NCI-H2029 (cell line): ENCODE measurements at regions not wholly inside any gene's neighbourhood (a gene's known extent, or its start where the extent isn't known, plus 50 kb on each side); places are given as distances from the start of the nearest gene placed in this dataset.

Source experiments
- DNase-seq: peaks from one replicate; lab custom pipeline; 2025; lab: John Stamatoyannopoulos, UW

GRCh38 chr5:3362606-3362910, 233.1 kb upstream of the IRX1 start:
- no peak for DNase-seq

GRCh38 chr5:3361811-3362605, 233.6 kb upstream of the IRX1 start:
- no peak for DNase-seq

- no peak for DNase-seq
These were observed 236.0 kb upstream of the IRX1 start for GRCh38 chr5:3359642-3360041.

GRCh38 chr5:3357291-3357690, 238.3 kb upstream of the IRX1 start:
- no peak for DNase-seq

- no peak for DNase-seq
These were observed 239.6 kb upstream of the IRX1 start for GRCh38 chr5:3356016-3356415.

GRCh38 chr5:3355126-3355525, 240.5 kb upstream of the IRX1 start:
- DNase-seq: no peak

- DNase-seq: no peak
These were observed 241.0 kb upstream of the IRX1 start for GRCh38 chr5:3354606-3355005.

- no peak for DNase-seq
These were observed 242.1 kb upstream of the IRX1 start for GRCh38 chr5:3353561-3353960.

- DNase-seq: no peak
These were observed 242.9 kb upstream of the IRX1 start for GRCh38 chr5:3352711-3353110.

GRCh38 chr5:3351581-3352442, 243.8 kb upstream of the IRX1 start:
- DNase-seq: no peak

GRCh38 chr5:3350781-3351180, 244.9 kb upstream of the IRX1 start:
- no peak for DNase-seq

GRCh38 chr5:3349704-3350565, 245.7 kb upstream of the IRX1 start:
- DNase-seq: no peak

- no peak for DNase-seq
These were observed 246.8 kb upstream of the IRX1 start for GRCh38 chr5:3348576-3349535.

- no peak for DNase-seq
These were observed 247.9 kb upstream of the IRX1 start for GRCh38 chr5:3347741-3348140.

GRCh38 chr5:3346111-3346820, 249.4 kb upstream of the IRX1 start:
- DNase-seq: no peak

GRCh38 chr5:3345195-3345594, 250.4 kb upstream of the IRX1 start:
- DNase-seq: no peak

- no peak for DNase-seq
These were observed 251.0 kb upstream of the IRX1 start for GRCh38 chr5:3344671-3345070.

- no peak for DNase-seq
These were observed 251.7 kb upstream of the IRX1 start for GRCh38 chr5:3343911-3344310.

- no peak for DNase-seq
These were observed 252.4 kb upstream of the IRX1 start for GRCh38 chr5:3343211-3343610.

GRCh38 chr5:3342271-3343100, 253.1 kb upstream of the IRX1 start:
- no peak for DNase-seq
